ENCODE measurements at regions not wholly inside any gene's neighbourhood (a gene's known extent, or its start where the extent isn't known, plus 50 kb on each side); places are given as distances from the start of the nearest gene placed in this dataset.

DNA sequence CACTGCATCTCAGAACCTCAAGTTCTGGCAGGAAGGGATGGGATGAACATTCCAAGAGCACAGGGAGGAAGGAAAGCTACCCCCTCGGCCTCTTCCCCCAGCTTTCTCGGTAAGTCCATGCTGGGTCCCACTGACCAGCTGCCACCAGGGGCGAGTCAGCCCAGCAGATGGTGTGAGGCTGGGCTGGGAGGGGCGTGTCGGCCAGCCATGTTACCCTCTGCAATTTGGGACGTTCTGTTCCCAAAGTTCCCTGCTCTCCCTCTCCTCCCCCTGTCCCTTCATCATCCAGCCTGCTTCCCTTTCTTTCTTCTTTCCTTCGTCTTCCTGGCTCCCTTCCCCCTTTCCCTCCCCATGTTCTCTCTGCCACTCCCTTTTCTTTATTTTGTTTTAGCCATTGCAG, 74.3 kb upstream of the TNP1 start:
- H3K9me3 Mint-ChIP-seq (ENCODE audit: insufficient read depth): no peaks in the 10 kb centered on the region
- H3K4me3 Mint-ChIP-seq: no peak overlapping the region
- no peaks in the 10 kb centered on the region for H3K36me3 ChIP-seq (replicated peaks in 1 of 2; ENCODE audit: control extremely low read depth in 1 of 2, control insufficient read depth in 1 of 2, extremely low read depth in 1 of 2, insufficient read depth in 2 of 2, low read length in 1 of 2)

DNA sequence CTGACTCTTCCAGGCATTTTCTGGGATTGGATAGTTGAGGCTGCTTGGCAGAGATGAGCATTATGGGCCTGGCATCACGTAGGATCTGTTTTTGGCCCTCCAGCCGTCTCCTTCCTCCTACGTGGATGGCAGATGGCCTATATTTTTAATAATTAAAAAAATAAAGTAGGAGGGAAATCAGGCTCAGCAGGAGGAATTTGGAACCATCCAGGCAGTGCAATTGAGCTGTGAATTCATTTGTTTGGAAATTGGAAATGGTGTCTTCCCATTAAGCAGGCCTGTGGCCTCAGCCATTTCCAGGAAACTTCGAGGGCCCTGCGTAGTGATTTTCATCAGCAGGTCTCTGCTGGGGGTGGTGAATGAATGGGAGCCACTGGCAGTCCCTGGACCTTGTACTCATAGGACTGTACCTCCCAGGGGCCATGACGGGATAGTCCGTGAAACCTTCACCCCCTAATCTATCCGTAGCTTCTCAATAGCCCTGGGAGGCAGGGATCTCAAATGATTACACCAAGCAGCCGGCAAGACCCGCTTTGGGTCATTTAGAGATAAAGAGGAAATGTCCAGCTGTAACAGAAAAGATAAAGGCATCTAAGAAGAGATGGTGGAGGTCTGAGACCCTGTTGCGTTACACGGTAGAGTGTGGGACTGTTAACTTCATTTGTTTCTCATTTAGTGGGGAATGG, 73.1 kb upstream of the TNP1 start:
- H3K4me2 ChIP-seq (replicated peaks; ENCODE audit: low read depth, low read length, poor library complexity, severe bottlenecking): no peak overlapping the region
- H3K9me3 Mint-ChIP-seq (ENCODE audit: insufficient read depth): no peaks in the 10 kb centered on the region

More for the DNA sequence above, 74.3 kb upstream of the TNP1 start:
- no peaks in the 10 kb centered on the region for H3K79me2 ChIP-seq (ENCODE audit: control insufficient read depth, insufficient read depth, low read length)
- H3K27ac ChIP-seq (ENCODE audit: low read length in 2 of 2): no peak overlapping the region
- no peak for TF ChIP-seq EZH2 (IDR thresholded peaks at IDR 0.05; ENCODE audit: borderline replicate concordance, insufficient read depth, low read depth, low read length, poor library complexity, severe bottlenecking)
- TF ChIP-seq, protein P1, sequence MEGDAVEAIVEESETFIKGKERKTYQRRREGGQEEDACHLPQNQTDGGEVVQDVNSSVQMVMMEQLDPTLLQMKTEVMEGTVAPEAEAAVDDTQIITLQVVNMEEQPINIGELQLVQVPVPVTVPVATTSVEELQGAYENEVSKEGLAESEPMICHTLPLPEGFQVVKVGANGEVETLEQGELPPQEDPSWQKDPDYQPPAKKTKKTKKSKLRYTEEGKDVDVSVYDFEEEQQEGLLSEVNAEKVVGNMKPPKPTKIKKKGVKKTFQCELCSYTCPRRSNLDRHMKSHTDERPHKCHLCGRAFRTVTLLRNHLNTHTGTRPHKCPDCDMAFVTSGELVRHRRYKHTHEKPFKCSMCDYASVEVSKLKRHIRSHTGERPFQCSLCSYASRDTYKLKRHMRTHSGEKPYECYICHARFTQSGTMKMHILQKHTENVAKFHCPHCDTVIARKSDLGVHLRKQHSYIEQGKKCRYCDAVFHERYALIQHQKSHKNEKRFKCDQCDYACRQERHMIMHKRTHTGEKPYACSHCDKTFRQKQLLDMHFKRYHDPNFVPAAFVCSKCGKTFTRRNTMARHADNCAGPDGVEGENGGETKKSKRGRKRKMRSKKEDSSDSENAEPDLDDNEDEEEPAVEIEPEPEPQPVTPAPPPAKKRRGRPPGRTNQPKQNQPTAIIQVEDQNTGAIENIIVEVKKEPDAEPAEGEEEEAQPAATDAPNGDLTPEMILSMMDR (IDR thresholded peaks at IDR 0.05): no peak
- H3K27me3 ChIP-seq (replicated peaks in 1 of 4; ENCODE audit: control extremely low read depth in 1 of 4, control insufficient read depth in 3 of 4, insufficient read depth in 4 of 4, low read length in 3 of 4): no peaks in the 10 kb centered on the region
- Mint-ChIP-seq H3K27ac (no peak overlapping the region), H3K27me3 (peaks cover 5% of the 10 kb centered on the region), H3K4me1 (no peaks in the 10 kb centered on the region)
- H3K9me3 ChIP-seq (ENCODE audit: control extremely low read depth in 1 of 3, control insufficient read depth in 2 of 3, insufficient read depth in 1 of 3, low read length in 2 of 3): no peaks in the 10 kb centered on the region
- H3K4me2 ChIP-seq (replicated peaks; ENCODE audit: low read depth, low read length, poor library complexity, severe bottlenecking): no peak overlapping the region
- ATAC-seq (ENCODE audit: low read depth): no peak
- ChIA-PET CTCF (no interaction called here), POLR2A (no interaction called here)
- intact Hi-C loops (cut with micrococcal nuclease): no loop called here
- WGBS (ENCODE audit: insufficient coverage): 89% methylated on average over 6 of the region's 7 CpGs
- no peaks in the 10 kb centered on the region for H4K20me1 ChIP-seq (ENCODE audit: control insufficient read depth, insufficient read depth, low read length, poor library complexity, severe bottlenecking)
- no peak overlapping the region for H3K4me3 ChIP-seq (ENCODE audit: control extremely low read depth in 1 of 5, extremely low read depth in 1 of 5, insufficient read depth in 1 of 5, low read depth in 2 of 5, low read length in 4 of 5)
- H3K4me1 ChIP-seq (ENCODE audit: control insufficient read depth in 2 of 2, insufficient read depth in 2 of 2, low read length in 2 of 2): no peaks in the 10 kb centered on the region
- no peak overlapping the region for H3K9ac ChIP-seq (ENCODE audit: low read length)
- no peak overlapping the region for H2AFZ ChIP-seq (ENCODE audit: insufficient read depth, low read depth, low read length, poor library complexity, severe bottlenecking)
- DNase-seq: no peak

More for the DNA sequence above, 73.1 kb upstream of the TNP1 start:
- 97% methylated on average over 6 of the region's 12 CpGs for WGBS (ENCODE audit: insufficient coverage)
- H3K4me1 ChIP-seq (ENCODE audit: control insufficient read depth in 2 of 2, insufficient read depth in 2 of 2, low read length in 2 of 2): no peaks in the 10 kb centered on the region
- H3K4me1 Mint-ChIP-seq: no peaks in the 10 kb centered on the region
- ATAC-seq (ENCODE audit: low read depth) (no peak), DNase-seq (no peak)
- CTCF ChIA-PET: no interaction called here
- no peak overlapping the region for H3K4me3 ChIP-seq (ENCODE audit: control extremely low read depth in 1 of 5, extremely low read depth in 1 of 5, insufficient read depth in 1 of 5, low read depth in 2 of 5, low read length in 4 of 5)
- no peak overlapping the region for H3K27ac ChIP-seq (ENCODE audit: low read length in 2 of 2)
- no peaks in the 10 kb centered on the region for H3K9me3 ChIP-seq (ENCODE audit: control extremely low read depth in 1 of 3, control insufficient read depth in 2 of 3, insufficient read depth in 1 of 3, low read length in 2 of 3)
- TF ChIP-seq EZH2 (IDR thresholded peaks at IDR 0.05; ENCODE audit: borderline replicate concordance, insufficient read depth, low read depth, low read length, poor library complexity, severe bottlenecking): no peak
- TF ChIP-seq, protein P1 (IDR thresholded peaks at IDR 0.05): no peak
- no peak overlapping the region for H3K9ac ChIP-seq (ENCODE audit: low read length)
- H3K27ac Mint-ChIP-seq: no peak overlapping the region
- H4K20me1 ChIP-seq (ENCODE audit: control insufficient read depth, insufficient read depth, low read length, poor library complexity, severe bottlenecking): no peaks in the 10 kb centered on the region
- no peaks in the 10 kb centered on the region for H3K27me3 ChIP-seq (replicated peaks in 1 of 4; ENCODE audit: control extremely low read depth in 1 of 4, control insufficient read depth in 3 of 4, insufficient read depth in 4 of 4, low read length in 3 of 4)
- H3K4me3 Mint-ChIP-seq: no peak overlapping the region
- intact Hi-C loops (cut with micrococcal nuclease): no loop called here
- H2AFZ ChIP-seq (ENCODE audit: insufficient read depth, low read depth, low read length, poor library complexity, severe bottlenecking): no peak overlapping the region
- H3K79me2 ChIP-seq (ENCODE audit: control insufficient read depth, insufficient read depth, low read length): no peaks in the 10 kb centered on the region
- H3K36me3 ChIP-seq (replicated peaks in 1 of 2; ENCODE audit: control extremely low read depth in 1 of 2, control insufficient read depth in 1 of 2, extremely low read depth in 1 of 2, insufficient read depth in 2 of 2, low read length in 1 of 2): no peaks in the 10 kb centered on the region
- POLR2A ChIA-PET: no interaction called here
- peaks cover 5% of the 10 kb centered on the region for H3K27me3 Mint-ChIP-seq
